GM20431 (cell line): ENCODE measurements at regions not wholly inside any gene's neighbourhood (a gene's known extent, or its start where the extent isn't known, plus 50 kb on each side); places are given as distances from the start of the nearest gene placed in this dataset.
"Not testable (repeated sequence)": the region's sequence is repeated elsewhere in the genome, so short reads cannot be mapped to it uniquely, and the experiment has no call there.

Source experiments
- in situ Hi-C: fragments of 300-500 bp; cut with MseI, MboI; formaldehyde crosslinking; loops from one replicate; pipeline ENCODE4 v1.15.0; 2020; ENCODE audit warnings: low sequenced_read_pairs; ENCODE audit not compliant: unreplicated experiment

- in situ Hi-C loops = no loop called here
These were observed 320.7 kb downstream of the HGF start for GRCh38 chr7:81449105-81449504.

- in situ Hi-C loops = no loop called here
These were observed 322.4 kb downstream of the HGF start for GRCh38 chr7:81447351-81447952.

- in situ Hi-C loops = no loop called here
These were observed 323.6 kb downstream of the HGF start for GRCh38 chr7:81446212-81446611.

GRCh38 chr7:81445462-81445861, 324.4 kb downstream of the HGF start:
- in situ Hi-C loops = no loop called here

GRCh38 chr7:81441750-81442149, 328.1 kb downstream of the HGF start:
- in situ Hi-C loops = no loop called here

GRCh38 chr7:81439591-81439990, 330.3 kb downstream of the HGF start:
- in situ Hi-C loops = no loop called here

- in situ Hi-C loops = not testable (repeated sequence)
These were observed 332.7 kb downstream of the HGF start for GRCh38 chr7:81437160-81437559.

GRCh38 chr7:81433692-81434331, 336.0 kb downstream of the HGF start:
- in situ Hi-C loops = no loop called here

- in situ Hi-C loops = no loop called here
These were observed 336.6 kb downstream of the HGF start for GRCh38 chr7:81433206-81433605.

- in situ Hi-C loops = no loop called here
These were observed 339.1 kb downstream of the HGF start for GRCh38 chr7:81430761-81431160.

GRCh38 chr7:81430150-81430549, 339.7 kb downstream of the HGF start:
- in situ Hi-C loops = no loop called here

GRCh38 chr7:81427461-81427860, 342.4 kb downstream of the HGF start:
- in situ Hi-C loops = no loop called here

GRCh38 chr7:81420526-81421226, 349.2 kb downstream of the HGF start:
- in situ Hi-C loops = no loop called here

- in situ Hi-C loops = no loop called here
These were observed 350.1 kb downstream of the HGF start for GRCh38 chr7:81419731-81420130.

- in situ Hi-C loops = no loop called here
These were observed 353.2 kb downstream of the HGF start for GRCh38 chr7:81416659-81417058.

- in situ Hi-C loops = no loop called here
These were observed 354.7 kb downstream of the HGF start for GRCh38 chr7:81415181-81415580.

- in situ Hi-C loops = no loop called here
These were observed 355.4 kb downstream of the HGF start for GRCh38 chr7:81414411-81414810.

- in situ Hi-C loops = no loop called here
These were observed 359.3 kb downstream of the HGF start for GRCh38 chr7:81410471-81411117.

GRCh38 chr7:81408728-81409127, 361.1 kb downstream of the HGF start:
- in situ Hi-C loops = no loop called here

- in situ Hi-C loops = no loop called here
These were observed 362.8 kb downstream of the HGF start for GRCh38 chr7:81407094-81407493.

- in situ Hi-C loops = no loop called here
These were observed 365.2 kb downstream of the HGF start for GRCh38 chr7:81404669-81405068.
